ENCODE measurements at regions not wholly inside any gene's neighbourhood (a gene's known extent, or its start where the extent isn't known, plus 50 kb on each side); places are given as distances from the start of the nearest gene placed in this dataset.

DNA sequence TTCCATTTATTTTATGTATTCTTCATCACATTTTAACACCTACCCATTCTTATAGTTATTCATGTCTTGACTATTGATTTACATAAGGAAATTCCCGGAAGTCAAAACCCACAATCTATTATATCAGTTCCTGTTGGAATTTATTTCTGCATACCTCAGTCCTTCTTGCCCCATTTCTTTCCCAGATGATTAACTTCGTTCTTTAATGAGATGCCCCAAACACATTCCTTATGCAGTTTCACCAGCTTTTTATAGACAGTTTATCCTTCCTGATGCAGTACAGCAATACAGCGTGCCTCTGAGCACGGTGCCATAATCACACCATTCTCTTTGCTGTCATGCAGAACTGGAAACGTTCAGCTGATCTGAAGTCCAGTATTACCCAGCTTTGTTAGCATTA is 175.8 kb upstream of the NANOGP8 start:
- TF ChIP-seq, protein P1, sequence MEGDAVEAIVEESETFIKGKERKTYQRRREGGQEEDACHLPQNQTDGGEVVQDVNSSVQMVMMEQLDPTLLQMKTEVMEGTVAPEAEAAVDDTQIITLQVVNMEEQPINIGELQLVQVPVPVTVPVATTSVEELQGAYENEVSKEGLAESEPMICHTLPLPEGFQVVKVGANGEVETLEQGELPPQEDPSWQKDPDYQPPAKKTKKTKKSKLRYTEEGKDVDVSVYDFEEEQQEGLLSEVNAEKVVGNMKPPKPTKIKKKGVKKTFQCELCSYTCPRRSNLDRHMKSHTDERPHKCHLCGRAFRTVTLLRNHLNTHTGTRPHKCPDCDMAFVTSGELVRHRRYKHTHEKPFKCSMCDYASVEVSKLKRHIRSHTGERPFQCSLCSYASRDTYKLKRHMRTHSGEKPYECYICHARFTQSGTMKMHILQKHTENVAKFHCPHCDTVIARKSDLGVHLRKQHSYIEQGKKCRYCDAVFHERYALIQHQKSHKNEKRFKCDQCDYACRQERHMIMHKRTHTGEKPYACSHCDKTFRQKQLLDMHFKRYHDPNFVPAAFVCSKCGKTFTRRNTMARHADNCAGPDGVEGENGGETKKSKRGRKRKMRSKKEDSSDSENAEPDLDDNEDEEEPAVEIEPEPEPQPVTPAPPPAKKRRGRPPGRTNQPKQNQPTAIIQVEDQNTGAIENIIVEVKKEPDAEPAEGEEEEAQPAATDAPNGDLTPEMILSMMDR (IDR thresholded peaks at IDR 0.05; ENCODE audit: poor library complexity, severe bottlenecking) = no peak
- no peak for TF ChIP-seq POLR2AphosphoS5 (IDR thresholded peaks at IDR 0.05)

All from neural cell (in vitro differentiated cells).